Neural cell (in vitro differentiated cells): ENCODE measurements at regions not wholly inside any gene's neighbourhood (a gene's known extent, or its start where the extent isn't known, plus 50 kb on each side); places are given as distances from the start of the nearest gene placed in this dataset.

Experiments used
- CTCF ChIP-seq: fragments of 450-650 bp; IDR thresholded peaks from 2 replicates; pipeline ENCODE4 v1.5.1; 2014; ENCODE audit warnings: antibody characterized with exemption, mild to moderate bottlenecking, moderate library complexity; ENCODE audit not compliant: poor library complexity, severe bottlenecking
- EP300 ChIP-seq: fragments of 450-650 bp; conservative IDR thresholded peaks from 2 replicates; pipeline ENCODE4 v1.6.1; 2014; ENCODE audit warnings: antibody characterized with exemption, mild to moderate bottlenecking, moderate library complexity; ENCODE audit not compliant: poor library complexity, severe bottlenecking
- EZH2 ChIP-seq: fragments of 200-600, 300-800 bp; shearing (Covaris generic), sonication (generic); IDR thresholded peaks from 2 replicates; pipeline ENCODE4 v1.6.1; 2014; ENCODE audit warnings: antibody characterized with exemption, low read length, borderline replicate concordance, mild to moderate bottlenecking; ENCODE audit not compliant: insufficient read depth, poor library complexity, severe bottlenecking
- POLR2AphosphoS5 ChIP-seq: IDR thresholded peaks from 2 replicates; pipeline ENCODE4 v1.6.1; 2012
- RAD21 ChIP-seq: fragments of 450-650 bp; conservative IDR thresholded peaks from 2 replicates; pipeline ENCODE4 v1.6.1; 2014; ENCODE audit warnings: antibody characterized with exemption, mild to moderate bottlenecking, moderate library complexity
- REST ChIP-seq: IDR thresholded peaks from 2 replicates; pipeline ENCODE4 v1.6.1; 2012; ENCODE audit warnings: borderline replicate concordance
- SMC3 ChIP-seq: fragments of 450-650 bp; conservative IDR thresholded peaks from 2 replicates; pipeline ENCODE4 v1.6.1; 2014; ENCODE audit warnings: antibody characterized with exemption, mild to moderate bottlenecking, moderate library complexity; ENCODE audit not compliant: poor library complexity
- TAF1 ChIP-seq: IDR thresholded peaks from 2 replicates; pipeline ENCODE4 v1.6.1; 2012; ENCODE audit warnings: low read depth

GRCh38 chr16:52920331-52920730 lies 132.4 kb downstream of the CHD9NB start:
- TF ChIP-seq RAD21 (no peak), POLR2AphosphoS5 (no peak), CTCF (no peak), EZH2 (no peak), REST (no peak), TAF1 (no peak), EP300 (no peak), SMC3 (no peak)
